ENCODE measurements at regions not wholly inside any gene's neighbourhood (a gene's known extent, or its start where the extent isn't known, plus 50 kb on each side); places are given as distances from the start of the nearest gene placed in this dataset.

DNA sequence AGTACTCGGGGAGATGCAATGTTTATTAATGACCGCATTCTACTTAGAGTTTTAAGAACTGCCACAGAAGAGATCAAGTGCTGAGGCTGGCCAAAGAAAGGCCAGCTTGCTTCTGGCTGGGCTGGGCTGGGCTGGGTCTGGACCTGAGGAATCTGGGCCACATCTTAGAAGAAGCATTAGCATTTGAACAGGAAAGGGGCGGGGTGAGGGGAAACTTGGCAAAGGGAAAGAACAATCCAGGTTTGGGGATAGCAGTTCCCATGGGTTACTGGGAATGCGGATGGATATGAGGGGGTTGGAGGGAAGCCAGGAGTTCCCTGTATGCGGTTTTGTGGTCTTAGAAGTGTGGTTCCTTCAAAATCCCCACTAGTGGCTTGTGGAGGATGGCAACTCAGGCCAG is 83.3 kb downstream of the CLDN34 start:
- Histone ChIP-seq H3K36me3 (ENCODE audit: insufficient read depth, low read length) (no peaks in the 10 kb centered on the region), H3K27me3 (ENCODE audit: control insufficient read depth in 1 of 2, insufficient read depth in 2 of 2, low read length in 2 of 2) (no peaks in the 10 kb centered on the region), H3K27ac (ENCODE audit: low read depth in 1 of 2, low read length in 2 of 2) (no peak overlapping the region), H3K9me3 (ENCODE audit: control insufficient read depth in 1 of 2, insufficient read depth in 1 of 2, low read length in 2 of 2) (peaks cover 0 to 4% of the 10 kb centered on the region in 2 experiments), H3K4me1 (ENCODE audit: insufficient read depth, low read length) (no peaks in the 10 kb centered on the region), H3K4me3 (ENCODE audit: low read length) (no peak overlapping the region)
- Mint-ChIP-seq H3K27ac (no peak overlapping the region), H3K4me3 (no peak overlapping the region), H3K9me3 (no peaks in the 10 kb centered on the region), H3K27me3 (no peaks in the 10 kb centered on the region), H3K36me3 (ENCODE audit: low read depth) (no peaks in the 10 kb centered on the region), H3K4me1 (ENCODE audit: low read depth) (no peaks in the 10 kb centered on the region)
- ATAC-seq (ENCODE audit: poor library complexity) (no peak), DNase-seq (no peak)
- intact Hi-C loops (cut with DNase I, micrococcal nuclease), result loop anchor here in 1 of 2 experiments (10.0 kb wide), 1 partner anchor 56 kb away; no protein-coding TSS in a partner anchor
- TF ChIP-seq, protein P1, sequence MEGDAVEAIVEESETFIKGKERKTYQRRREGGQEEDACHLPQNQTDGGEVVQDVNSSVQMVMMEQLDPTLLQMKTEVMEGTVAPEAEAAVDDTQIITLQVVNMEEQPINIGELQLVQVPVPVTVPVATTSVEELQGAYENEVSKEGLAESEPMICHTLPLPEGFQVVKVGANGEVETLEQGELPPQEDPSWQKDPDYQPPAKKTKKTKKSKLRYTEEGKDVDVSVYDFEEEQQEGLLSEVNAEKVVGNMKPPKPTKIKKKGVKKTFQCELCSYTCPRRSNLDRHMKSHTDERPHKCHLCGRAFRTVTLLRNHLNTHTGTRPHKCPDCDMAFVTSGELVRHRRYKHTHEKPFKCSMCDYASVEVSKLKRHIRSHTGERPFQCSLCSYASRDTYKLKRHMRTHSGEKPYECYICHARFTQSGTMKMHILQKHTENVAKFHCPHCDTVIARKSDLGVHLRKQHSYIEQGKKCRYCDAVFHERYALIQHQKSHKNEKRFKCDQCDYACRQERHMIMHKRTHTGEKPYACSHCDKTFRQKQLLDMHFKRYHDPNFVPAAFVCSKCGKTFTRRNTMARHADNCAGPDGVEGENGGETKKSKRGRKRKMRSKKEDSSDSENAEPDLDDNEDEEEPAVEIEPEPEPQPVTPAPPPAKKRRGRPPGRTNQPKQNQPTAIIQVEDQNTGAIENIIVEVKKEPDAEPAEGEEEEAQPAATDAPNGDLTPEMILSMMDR (IDR thresholded peaks at IDR 0.05), result no peak
- ChIA-PET POLR2A (no interaction called here), CTCF (no interaction called here)

DNA sequence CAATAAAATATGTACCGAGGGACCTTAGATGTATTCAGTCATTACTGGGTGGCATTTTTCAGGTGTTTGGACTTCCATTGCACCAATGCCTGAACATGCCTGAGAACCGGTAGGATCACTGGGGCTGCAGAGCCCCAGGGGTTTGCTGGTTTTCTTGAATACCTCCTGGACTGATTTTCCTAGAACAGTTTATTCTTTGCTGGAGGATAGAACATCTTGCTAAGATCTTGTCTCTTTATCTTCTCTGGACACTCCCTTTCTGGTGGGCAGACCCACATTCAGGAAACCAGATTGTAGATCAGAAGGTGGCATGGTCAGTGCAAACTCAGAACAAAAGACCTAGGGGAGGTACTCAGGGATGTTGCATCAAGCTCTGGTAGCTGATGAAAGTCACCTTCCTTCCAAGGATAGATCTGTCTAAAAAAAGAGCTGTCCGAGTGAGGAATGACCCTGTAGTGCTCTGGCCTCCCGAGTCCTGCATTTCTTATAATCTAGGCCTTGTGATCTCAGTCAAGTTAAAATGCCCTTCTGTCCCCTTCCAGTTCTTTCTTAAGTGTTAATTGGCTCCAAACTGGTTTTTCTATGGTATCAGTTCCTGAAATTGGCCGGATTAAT is 84.8 kb downstream of the CLDN34 start:
- H3K27me3 Mint-ChIP-seq, result no peaks in the 10 kb centered on the region
- no peak overlapping the region for H3K27ac ChIP-seq (ENCODE audit: low read depth in 1 of 2, low read length in 2 of 2)
- H3K36me3 Mint-ChIP-seq (ENCODE audit: low read depth), result no peaks in the 10 kb centered on the region
- H3K36me3 ChIP-seq (ENCODE audit: insufficient read depth, low read length), result no peaks in the 10 kb centered on the region
- no peak for ATAC-seq (ENCODE audit: poor library complexity)
- ChIA-PET POLR2A (no interaction called here), CTCF (no interaction called here)
- H3K4me1 ChIP-seq (ENCODE audit: insufficient read depth, low read length), result no peaks in the 10 kb centered on the region
- no peak for DNase-seq
- H3K9me3 Mint-ChIP-seq, result no peaks in the 10 kb centered on the region
- H3K9me3 ChIP-seq (ENCODE audit: control insufficient read depth in 1 of 2, insufficient read depth in 1 of 2, low read length in 2 of 2), result peaks cover 0 to 4% of the 10 kb centered on the region in 2 experiments
- H3K27me3 ChIP-seq (ENCODE audit: control insufficient read depth in 1 of 2, insufficient read depth in 2 of 2, low read length in 2 of 2), result no peaks in the 10 kb centered on the region
- H3K4me3 Mint-ChIP-seq, result no peak overlapping the region
- intact Hi-C loops (cut with DNase I, micrococcal nuclease), result loop anchor here in 1 of 2 experiments (10.0 kb wide), 1 partner anchor 57 kb away; no protein-coding TSS in a partner anchor
- H3K27ac Mint-ChIP-seq, result no peak overlapping the region
- H3K4me3 ChIP-seq (ENCODE audit: low read length), result no peak overlapping the region
- H3K4me1 Mint-ChIP-seq (ENCODE audit: low read depth), result no peaks in the 10 kb centered on the region
- TF ChIP-seq, protein P1 (IDR thresholded peaks at IDR 0.05), result no peak

DNA sequence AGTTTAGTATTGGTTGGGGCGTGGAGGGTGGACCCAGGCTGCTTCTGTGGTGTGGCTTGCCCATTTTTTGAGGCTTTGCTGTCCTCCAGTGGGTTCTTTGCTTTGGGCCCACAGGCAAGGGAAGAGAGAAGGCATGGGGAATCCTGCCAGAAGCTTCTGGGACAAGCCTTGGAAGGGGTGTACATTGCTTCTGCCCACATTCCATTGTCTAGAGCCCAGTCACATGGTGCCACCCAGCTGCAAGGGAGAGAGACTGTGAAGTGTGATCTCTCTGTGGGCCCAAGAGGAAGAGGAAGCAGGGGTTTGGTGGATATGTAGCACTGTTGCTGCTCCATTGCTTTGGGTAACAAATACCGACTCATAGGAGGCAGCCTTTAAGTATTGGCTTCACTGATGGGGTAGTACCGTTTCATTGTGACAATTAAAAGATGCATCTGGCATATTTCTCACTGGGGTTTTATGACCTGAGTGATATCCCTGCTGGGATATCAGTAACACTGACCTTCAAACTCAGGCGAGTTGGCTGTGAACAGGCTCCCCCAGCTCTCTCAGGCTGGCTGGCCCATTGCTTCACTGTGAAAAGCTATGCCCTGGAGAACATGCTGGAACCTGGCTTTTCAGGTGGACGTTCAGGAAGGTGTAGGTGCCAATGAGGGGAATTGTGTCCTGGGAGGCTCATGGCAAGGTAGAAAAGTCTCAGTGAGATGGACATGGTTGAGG is 85.9 kb downstream of the CLDN34 start:
- intact Hi-C loops (cut with DNase I, micrococcal nuclease), result loop anchor here in 1 of 2 experiments (10.0 kb wide), 1 partner anchor 58 kb away; no protein-coding TSS in a partner anchor
- no peaks in the 10 kb centered on the region for H3K27me3 Mint-ChIP-seq
- Histone ChIP-seq H3K4me1 (ENCODE audit: insufficient read depth, low read length) (no peaks in the 10 kb centered on the region), H3K27ac (ENCODE audit: low read depth in 1 of 2, low read length in 2 of 2) (no peak overlapping the region), H3K9me3 (ENCODE audit: control insufficient read depth in 1 of 2, insufficient read depth in 1 of 2, low read length in 2 of 2) (peaks cover 0 to 4% of the 10 kb centered on the region in 2 experiments), H3K4me3 (ENCODE audit: low read length) (no peak overlapping the region), H3K27me3 (ENCODE audit: control insufficient read depth in 1 of 2, insufficient read depth in 2 of 2, low read length in 2 of 2) (no peaks in the 10 kb centered on the region), H3K36me3 (ENCODE audit: insufficient read depth, low read length) (no peaks in the 10 kb centered on the region)
- H3K9me3 Mint-ChIP-seq, result no peaks in the 10 kb centered on the region
- H3K27ac Mint-ChIP-seq, result no peak overlapping the region
- H3K4me1 Mint-ChIP-seq (ENCODE audit: low read depth), result no peaks in the 10 kb centered on the region
- CTCF ChIA-PET, result no interaction called here
- no peak overlapping the region for H3K4me3 Mint-ChIP-seq
- ATAC-seq (ENCODE audit: poor library complexity), result no peak
- TF ChIP-seq, protein P1 (IDR thresholded peaks at IDR 0.05), result no peak
- POLR2A ChIA-PET, result no interaction called here
- no peaks in the 10 kb centered on the region for H3K36me3 Mint-ChIP-seq (ENCODE audit: low read depth)
- no peak for DNase-seq
